Stomach smooth muscle (tissue), 2 donors: ENCODE measurements at regions not wholly inside any gene's neighbourhood (a gene's known extent, or its start where the extent isn't known, plus 50 kb on each side); places are given as distances from the start of the nearest gene placed in this dataset.
"Not testable (repeated sequence)": the region's sequence is repeated elsewhere in the genome, so short reads cannot be mapped to it uniquely, and the experiment has no call there.

ENCODE experiments used
- H3K27ac ChIP-seq: one replicate; pipeline ENCODE4 v1.7.0; 2013; ENCODE audit warnings: mild to moderate bottlenecking, low read length, inconsistent platforms
- H3K27me3 ChIP-seq, 2 donors: one replicate each; pipeline ENCODE4 v1.7.0; 2013; ENCODE audit warnings: low read length in 2 of 2; ENCODE audit not compliant: insufficient read depth in 2 of 2, control insufficient read depth in 1 of 2
- H3K36me3 ChIP-seq, 2 donors: one replicate each; pipeline ENCODE4 v1.7.0; 2013; ENCODE audit warnings: low read length in 2 of 2; ENCODE audit not compliant: control insufficient read depth in 2 of 2, insufficient read depth in 2 of 2
- H3K4me1 ChIP-seq: one replicate; pipeline ENCODE4 v1.7.0; 2013; ENCODE audit warnings: low read length; ENCODE audit not compliant: control insufficient read depth, insufficient read depth
- H3K4me3 ChIP-seq, 2 donors: one replicate each; pipeline ENCODE4 v1.7.0; 2013; ENCODE audit warnings: low read length in 2 of 2
- H3K9ac ChIP-seq, 2 donors: one replicate each; pipeline ENCODE4 v1.7.0; 2013; ENCODE audit warnings: low read length in 2 of 2, mild to moderate bottlenecking in 1 of 2
- H3K9me3 ChIP-seq, 2 donors: one replicate each; pipeline ENCODE4 v1.7.0; 2013; ENCODE audit warnings: low read length in 2 of 2; ENCODE audit not compliant: control insufficient read depth in 2 of 2
- donor health status: healthy.
- donor health status: Pancreatic carcinoma.

GRCh38 chr7:68843985-68844384, 754.3 kb upstream of the AUTS2 start:
- H3K27ac ChIP-seq, H3K9ac ChIP-seq, H3K27me3 ChIP-seq, H3K4me3 ChIP-seq, H3K36me3 ChIP-seq, H3K9me3 ChIP-seq: not testable (repeated sequence)
- H3K4me1 ChIP-seq = peaks cover 12% of the 10 kb centered on the region

GRCh38 chr7:68846811-68847325, 751.4 kb upstream of the AUTS2 start:
- H3K4me3 ChIP-seq = no peak overlapping the region
- no peaks in the 10 kb centered on the region for H3K9me3 ChIP-seq
- H3K4me1 ChIP-seq = no peaks in the 10 kb centered on the region
- H3K36me3 ChIP-seq = no peaks in the 10 kb centered on the region
- H3K9ac ChIP-seq = no peak overlapping the region
- no peak overlapping the region for H3K27ac ChIP-seq
- H3K27me3 ChIP-seq = no peaks in the 10 kb centered on the region

GRCh38 chr7:68853254-68853653, 745.0 kb upstream of the AUTS2 start:
- H3K9me3 ChIP-seq = no peaks in the 10 kb centered on the region
- H3K4me1 ChIP-seq = no peaks in the 10 kb centered on the region
- no peak overlapping the region for H3K9ac ChIP-seq

GRCh38 chr7:68857571-68857970, 740.7 kb upstream of the AUTS2 start:
- Histone ChIP-seq H3K36me3 (no peaks in the 10 kb centered on the region), H3K4me3 (no peak overlapping the region), H3K27me3 (no peaks in the 10 kb centered on the region), H3K9me3 (no peaks in the 10 kb centered on the region), H3K27ac (no peak overlapping the region), H3K4me1 (no peaks in the 10 kb centered on the region), H3K9ac (no peak overlapping the region)

More at GRCh38 chr7:68853254-68853653, 745.0 kb upstream of the AUTS2 start:
- H3K36me3 ChIP-seq = no peaks in the 10 kb centered on the region
- no peak overlapping the region for H3K27ac ChIP-seq
- H3K4me3 ChIP-seq = no peak overlapping the region
- no peaks in the 10 kb centered on the region for H3K27me3 ChIP-seq

- Histone ChIP-seq H3K4me1 (no peaks in the 10 kb centered on the region), H3K36me3 (no peaks in the 10 kb centered on the region), H3K9ac (no peak overlapping the region), H3K9me3 (no peaks in the 10 kb centered on the region), H3K4me3 (no peak overlapping the region), H3K27me3 (no peaks in the 10 kb centered on the region), H3K27ac (no peak overlapping the region)
These were observed 739.8 kb upstream of the AUTS2 start for GRCh38 chr7:68858497-68858896.

GRCh38 chr7:68861171-68861570, 737.1 kb upstream of the AUTS2 start:
- Histone ChIP-seq H3K27ac (no peak overlapping the region), H3K9me3 (peaks cover 0 to 2% of the 10 kb centered on the region in 2 donors), H3K4me1 (no peaks in the 10 kb centered on the region), H3K4me3 (no peak overlapping the region), H3K27me3 (no peaks in the 10 kb centered on the region), H3K9ac (no peak overlapping the region), H3K36me3 (no peaks in the 10 kb centered on the region)

GRCh38 chr7:68862261-68862660, 736.0 kb upstream of the AUTS2 start:
- no peaks in the 10 kb centered on the region for H3K27me3 ChIP-seq
- no peak overlapping the region for H3K27ac ChIP-seq
- H3K4me1 ChIP-seq = no peaks in the 10 kb centered on the region
- H3K9me3 ChIP-seq = peaks cover 0 to 3% of the 10 kb centered on the region in 2 donors
- no peak overlapping the region for H3K4me3 ChIP-seq
- no peaks in the 10 kb centered on the region for H3K36me3 ChIP-seq
- no peak overlapping the region for H3K9ac ChIP-seq

- Histone ChIP-seq H3K4me1 (no peaks in the 10 kb centered on the region), H3K36me3 (no peaks in the 10 kb centered on the region), H3K27ac (no peak overlapping the region), H3K4me3 (no peak overlapping the region), H3K9ac (no peak overlapping the region), H3K27me3 (no peaks in the 10 kb centered on the region), H3K9me3 (peaks cover 0 to 3% of the 10 kb centered on the region in 2 donors)
These were observed 735.5 kb upstream of the AUTS2 start for GRCh38 chr7:68862736-68863135.

GRCh38 chr7:68865351-68866199, 732.7 kb upstream of the AUTS2 start:
- Histone ChIP-seq H3K4me1 (no peaks in the 10 kb centered on the region), H3K4me3 (no peak overlapping the region), H3K27ac (no peak overlapping the region), H3K9me3 (peaks cover 0 to 6% of the 10 kb centered on the region in 2 donors), H3K27me3 (no peaks in the 10 kb centered on the region), H3K36me3 (no peaks in the 10 kb centered on the region), H3K9ac (no peak overlapping the region)

GRCh38 chr7:68866200-68866570, 732.1 kb upstream of the AUTS2 start:
- H3K27me3 ChIP-seq = no peaks in the 10 kb centered on the region
- peaks cover 0 to 6% of the 10 kb centered on the region in 2 donors for H3K9me3 ChIP-seq
- H3K36me3 ChIP-seq = no peaks in the 10 kb centered on the region
- no peaks in the 10 kb centered on the region for H3K4me1 ChIP-seq
- no peak overlapping the region for H3K27ac ChIP-seq
- no peak overlapping the region for H3K9ac ChIP-seq
- no peak overlapping the region for H3K4me3 ChIP-seq

GRCh38 chr7:68866721-68867120, 731.6 kb upstream of the AUTS2 start:
- H3K9ac ChIP-seq, H3K9me3 ChIP-seq, H3K27ac ChIP-seq, H3K36me3 ChIP-seq, H3K27me3 ChIP-seq, H3K4me3 ChIP-seq, H3K4me1 ChIP-seq: not testable (repeated sequence)
